ENCODE measurements at regions not wholly inside any gene's neighbourhood (a gene's known extent, or its start where the extent isn't known, plus 50 kb on each side); places are given as distances from the start of the nearest gene placed in this dataset.

GRCh38 chr16:51641191-51641765 lies 490.2 kb upstream of the SALL1 start:
- no peak for DNase-seq (ENCODE audit: low spot score)

DNA sequence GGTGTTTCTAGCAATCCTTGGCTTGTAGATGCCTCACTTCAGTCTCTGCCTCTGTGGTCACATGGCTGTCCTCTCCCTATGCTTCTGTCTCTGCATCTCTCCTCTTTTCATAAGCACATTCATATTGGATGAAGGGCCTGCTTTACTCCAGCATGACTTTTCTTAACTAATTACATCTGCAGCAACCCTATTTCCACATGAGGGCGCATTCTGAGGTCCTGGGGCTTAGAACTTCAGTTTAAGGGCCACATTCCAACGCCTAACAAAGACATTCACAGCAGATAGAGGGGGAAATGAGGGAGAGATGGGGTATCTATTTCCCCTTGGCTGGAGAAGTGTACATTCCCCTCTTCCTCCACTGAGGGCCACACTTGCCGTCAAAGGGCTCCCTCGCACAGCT lies 489.1 kb upstream of the SALL1 start:
- DNase-seq (ENCODE audit: low spot score), result no peak
- ATAC-seq (ENCODE audit: low FRiP score), result no peak
- no peak for TF ChIP-seq CTCF (IDR thresholded peaks at IDR 0.05)

More at GRCh38 chr16:51641191-51641765, 490.2 kb upstream of the SALL1 start:
- no peak for TF ChIP-seq CTCF (IDR thresholded peaks at IDR 0.05)
- ATAC-seq (ENCODE audit: low FRiP score), result no peak

DNA sequence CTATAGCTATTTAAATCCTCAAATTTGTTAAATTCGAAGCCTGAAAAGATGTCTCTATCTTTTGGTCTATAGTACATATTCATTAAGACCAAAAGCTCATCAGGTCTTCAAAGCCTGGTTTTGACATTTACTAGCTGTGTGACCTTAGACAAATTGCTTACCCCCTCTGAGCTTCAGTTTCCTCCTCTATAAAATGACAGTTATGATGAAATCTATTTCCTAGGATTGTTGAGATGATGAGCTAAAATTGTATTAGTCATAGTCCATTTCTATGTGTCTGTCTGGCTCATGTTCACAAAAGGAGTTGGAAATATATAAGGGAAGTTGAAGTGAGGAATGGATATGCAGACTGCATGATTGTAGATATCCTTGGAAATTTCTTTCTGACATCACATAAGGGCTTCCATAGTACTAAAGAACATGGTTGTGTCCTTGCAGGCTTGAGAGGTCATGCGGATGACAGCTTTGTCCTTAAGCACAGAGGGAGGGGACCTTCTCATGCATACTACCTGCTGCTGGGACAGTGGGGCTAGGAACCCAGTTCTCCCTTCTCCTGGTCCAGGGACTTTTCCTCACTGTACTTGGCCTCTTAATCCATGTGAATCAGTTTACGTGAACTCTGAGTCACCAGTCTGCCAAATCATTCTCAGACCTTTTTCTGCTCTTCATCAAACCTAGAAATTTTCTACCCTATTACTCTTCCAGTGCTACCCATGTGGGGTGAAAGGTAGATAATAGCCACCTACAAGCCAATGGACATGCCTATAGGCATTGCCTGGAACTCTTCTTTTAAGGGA lies 487.5 kb upstream of the SALL1 start:
- DNase-seq (ENCODE audit: low spot score) (no peak), ATAC-seq (ENCODE audit: low FRiP score) (no peak)
- TF ChIP-seq CTCF (IDR thresholded peaks at IDR 0.05), result no peak

- no peak for TF ChIP-seq CTCF (IDR thresholded peaks at IDR 0.05)
- ATAC-seq (ENCODE audit: low FRiP score) (no peak), DNase-seq (ENCODE audit: low spot score) (no peak)
Measured at GRCh38 chr16:51637770-51638094, 486.7 kb upstream of the SALL1 start.

- TF ChIP-seq CTCF (IDR thresholded peaks at IDR 0.05), result no peak
Measured at GRCh38 chr16:51636920-51637769, 486.1 kb upstream of the SALL1 start.

DNA sequence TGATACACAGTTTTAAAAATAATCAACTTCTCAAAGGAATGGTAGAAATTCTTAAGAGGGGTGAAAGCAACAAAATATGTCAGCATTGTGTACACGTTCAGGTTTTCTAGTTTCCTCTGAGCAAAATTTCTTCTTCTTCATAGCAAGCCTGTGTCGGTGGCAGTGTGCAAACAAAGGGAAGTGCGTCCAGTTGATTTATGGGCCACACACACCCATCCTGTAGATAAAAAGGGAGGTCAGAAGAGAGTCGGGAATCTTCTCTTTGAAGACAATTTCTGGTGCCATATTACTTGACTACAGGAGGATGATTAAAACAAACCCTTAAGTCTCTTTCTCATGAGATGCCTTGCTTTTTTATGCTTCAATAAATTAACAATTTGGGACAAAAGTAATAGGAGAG lies 484.1 kb upstream of the SALL1 start:
- no peak for TF ChIP-seq CTCF (IDR thresholded peaks at IDR 0.05)
- no peak for ATAC-seq (ENCODE audit: low FRiP score)

More at GRCh38 chr16:51636920-51637769, 486.1 kb upstream of the SALL1 start:
- ATAC-seq (ENCODE audit: low FRiP score) (no peak), DNase-seq (ENCODE audit: low spot score) (no peak)

More for the DNA sequence above, 484.1 kb upstream of the SALL1 start:
- no peak for DNase-seq (ENCODE audit: low spot score)

All from omental fat pad (tissue), 3 donors.